ENCODE measurements at regions not wholly inside any gene's neighbourhood (a gene's known extent, or its start where the extent isn't known, plus 50 kb on each side); places are given as distances from the start of the nearest gene placed in this dataset.

- TF ChIP-seq, protein P1, sequence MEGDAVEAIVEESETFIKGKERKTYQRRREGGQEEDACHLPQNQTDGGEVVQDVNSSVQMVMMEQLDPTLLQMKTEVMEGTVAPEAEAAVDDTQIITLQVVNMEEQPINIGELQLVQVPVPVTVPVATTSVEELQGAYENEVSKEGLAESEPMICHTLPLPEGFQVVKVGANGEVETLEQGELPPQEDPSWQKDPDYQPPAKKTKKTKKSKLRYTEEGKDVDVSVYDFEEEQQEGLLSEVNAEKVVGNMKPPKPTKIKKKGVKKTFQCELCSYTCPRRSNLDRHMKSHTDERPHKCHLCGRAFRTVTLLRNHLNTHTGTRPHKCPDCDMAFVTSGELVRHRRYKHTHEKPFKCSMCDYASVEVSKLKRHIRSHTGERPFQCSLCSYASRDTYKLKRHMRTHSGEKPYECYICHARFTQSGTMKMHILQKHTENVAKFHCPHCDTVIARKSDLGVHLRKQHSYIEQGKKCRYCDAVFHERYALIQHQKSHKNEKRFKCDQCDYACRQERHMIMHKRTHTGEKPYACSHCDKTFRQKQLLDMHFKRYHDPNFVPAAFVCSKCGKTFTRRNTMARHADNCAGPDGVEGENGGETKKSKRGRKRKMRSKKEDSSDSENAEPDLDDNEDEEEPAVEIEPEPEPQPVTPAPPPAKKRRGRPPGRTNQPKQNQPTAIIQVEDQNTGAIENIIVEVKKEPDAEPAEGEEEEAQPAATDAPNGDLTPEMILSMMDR (IDR thresholded peaks at IDR 0.05) = no peak
- no peak for TF ChIP-seq POLR2A (IDR thresholded peaks at IDR 0.05)
These were observed 107.5 kb upstream of the TMEM18 start for GRCh38 chr2:784753-785152.
